ENCODE measurements at regions not wholly inside any gene's neighbourhood (a gene's known extent, or its start where the extent isn't known, plus 50 kb on each side); places are given as distances from the start of the nearest gene placed in this dataset.

DNA sequence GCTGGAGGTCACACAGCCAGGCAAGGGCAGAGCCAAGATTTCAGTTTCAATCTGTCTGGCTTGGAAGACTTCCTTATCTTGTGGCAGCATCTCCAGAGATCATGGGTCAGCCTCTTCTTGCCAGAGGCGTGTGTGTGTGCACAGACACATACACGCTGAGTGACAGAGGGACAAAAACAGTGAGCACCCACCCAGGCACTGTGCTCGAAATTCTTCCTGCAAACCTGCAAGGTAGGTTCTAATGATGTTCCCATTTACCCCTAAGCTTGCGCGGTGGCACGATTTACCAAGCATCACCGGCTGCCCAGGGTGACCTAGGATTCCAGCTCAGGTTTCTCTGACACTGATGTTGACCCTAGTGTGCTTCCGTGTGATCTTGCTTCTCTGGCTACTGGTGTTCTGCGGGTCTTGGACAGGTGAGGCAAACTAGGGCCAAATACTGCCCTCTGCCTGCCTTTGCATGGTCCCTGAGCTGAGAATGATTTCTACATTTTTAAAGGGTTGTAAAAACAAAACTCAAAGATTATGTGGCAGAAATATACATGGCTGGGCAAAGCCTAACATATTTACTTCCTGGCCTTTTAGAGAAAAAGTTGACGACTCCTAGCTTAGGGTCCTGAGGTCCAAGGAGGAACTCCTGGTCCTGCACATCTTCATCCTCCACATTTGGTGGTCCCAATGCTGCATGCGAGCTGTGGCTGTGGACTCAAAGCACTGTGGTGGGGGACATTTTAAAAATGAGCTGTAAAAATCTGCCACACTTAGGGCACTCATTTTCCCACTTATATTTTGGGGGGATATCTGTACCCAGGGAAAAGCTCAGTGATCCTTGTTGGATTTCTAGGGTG, 268.5 kb downstream of the RPS24 start:
- TF ChIP-seq, protein P1, sequence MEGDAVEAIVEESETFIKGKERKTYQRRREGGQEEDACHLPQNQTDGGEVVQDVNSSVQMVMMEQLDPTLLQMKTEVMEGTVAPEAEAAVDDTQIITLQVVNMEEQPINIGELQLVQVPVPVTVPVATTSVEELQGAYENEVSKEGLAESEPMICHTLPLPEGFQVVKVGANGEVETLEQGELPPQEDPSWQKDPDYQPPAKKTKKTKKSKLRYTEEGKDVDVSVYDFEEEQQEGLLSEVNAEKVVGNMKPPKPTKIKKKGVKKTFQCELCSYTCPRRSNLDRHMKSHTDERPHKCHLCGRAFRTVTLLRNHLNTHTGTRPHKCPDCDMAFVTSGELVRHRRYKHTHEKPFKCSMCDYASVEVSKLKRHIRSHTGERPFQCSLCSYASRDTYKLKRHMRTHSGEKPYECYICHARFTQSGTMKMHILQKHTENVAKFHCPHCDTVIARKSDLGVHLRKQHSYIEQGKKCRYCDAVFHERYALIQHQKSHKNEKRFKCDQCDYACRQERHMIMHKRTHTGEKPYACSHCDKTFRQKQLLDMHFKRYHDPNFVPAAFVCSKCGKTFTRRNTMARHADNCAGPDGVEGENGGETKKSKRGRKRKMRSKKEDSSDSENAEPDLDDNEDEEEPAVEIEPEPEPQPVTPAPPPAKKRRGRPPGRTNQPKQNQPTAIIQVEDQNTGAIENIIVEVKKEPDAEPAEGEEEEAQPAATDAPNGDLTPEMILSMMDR (conservative IDR thresholded peaks at IDR 0.05; ENCODE audit: low read depth, low read length) = peak; percentile 45
- peak overlapping the region; percentile 72 for H3K4me3 ChIP-seq (ENCODE audit: low read depth, low read length)
- DNase-seq (ENCODE audit: low read depth) = no peak

DNA sequence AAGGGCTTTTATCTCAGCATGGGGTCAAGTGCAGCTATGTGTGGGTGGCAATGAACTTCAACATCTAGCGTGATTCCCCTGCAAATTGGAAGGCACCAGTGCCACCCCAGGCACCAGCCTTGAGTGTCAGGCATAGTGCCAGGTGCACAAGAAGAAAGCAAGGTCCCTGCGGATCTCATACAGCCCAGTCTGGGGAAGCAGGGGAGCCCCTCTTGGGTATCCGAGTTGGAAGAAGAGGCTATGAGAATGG, 269.0 kb downstream of the RPS24 start:
- no peak for DNase-seq (ENCODE audit: low read depth)
- H3K4me3 ChIP-seq (ENCODE audit: low read depth, low read length) = peak overlapping the region; percentile 72
- TF ChIP-seq, protein P1 (conservative IDR thresholded peaks at IDR 0.05; ENCODE audit: low read depth, low read length) = no peak

DNA sequence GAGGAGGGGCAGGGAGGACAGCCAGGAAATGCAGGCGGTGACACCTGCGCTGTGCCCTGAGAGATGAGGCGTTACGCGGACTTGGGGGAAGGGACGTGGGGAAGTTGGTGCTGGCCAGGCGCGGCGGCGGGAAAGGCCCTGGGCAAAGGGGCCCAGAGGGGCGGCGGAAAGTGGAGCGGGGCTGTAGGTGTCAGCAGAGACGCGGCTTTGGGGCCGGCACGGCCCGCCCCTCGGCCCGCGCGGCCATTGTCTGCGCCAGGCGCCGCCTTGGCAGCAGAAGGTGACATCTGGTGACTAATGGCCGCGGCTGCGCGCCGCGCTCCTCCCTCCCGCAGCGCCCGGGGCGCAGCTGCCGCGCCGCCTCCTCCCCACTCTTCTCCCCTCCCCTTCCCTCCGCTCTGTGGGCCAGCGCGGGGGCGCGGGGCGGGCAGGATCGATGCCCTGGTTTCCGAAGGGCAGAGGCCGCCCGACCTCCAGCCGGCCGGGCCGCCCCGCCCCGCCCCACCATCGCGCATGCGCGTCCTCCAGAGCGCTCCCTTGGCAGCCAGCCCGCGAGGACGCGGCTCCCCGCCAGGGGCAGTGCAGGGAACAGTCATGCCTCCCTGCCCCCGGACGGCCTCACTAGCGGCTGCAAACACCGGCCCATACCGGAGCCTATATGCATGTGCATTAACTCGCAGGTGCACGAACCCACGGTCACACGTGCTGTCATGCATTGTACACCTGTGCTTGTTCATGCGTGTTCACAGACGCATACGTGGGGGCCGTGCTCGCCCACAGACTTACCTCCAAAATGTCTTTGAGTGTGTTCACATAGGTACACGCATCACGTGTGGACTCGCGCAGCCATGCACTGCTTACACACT, 269.6 kb downstream of the RPS24 start:
- peak overlapping the region; percentile 72 for H3K4me3 ChIP-seq (ENCODE audit: low read depth, low read length)
- no peak for DNase-seq (ENCODE audit: low read depth)
- TF ChIP-seq, protein P1 (conservative IDR thresholded peaks at IDR 0.05; ENCODE audit: low read depth, low read length) = peak; percentile 63

DNA sequence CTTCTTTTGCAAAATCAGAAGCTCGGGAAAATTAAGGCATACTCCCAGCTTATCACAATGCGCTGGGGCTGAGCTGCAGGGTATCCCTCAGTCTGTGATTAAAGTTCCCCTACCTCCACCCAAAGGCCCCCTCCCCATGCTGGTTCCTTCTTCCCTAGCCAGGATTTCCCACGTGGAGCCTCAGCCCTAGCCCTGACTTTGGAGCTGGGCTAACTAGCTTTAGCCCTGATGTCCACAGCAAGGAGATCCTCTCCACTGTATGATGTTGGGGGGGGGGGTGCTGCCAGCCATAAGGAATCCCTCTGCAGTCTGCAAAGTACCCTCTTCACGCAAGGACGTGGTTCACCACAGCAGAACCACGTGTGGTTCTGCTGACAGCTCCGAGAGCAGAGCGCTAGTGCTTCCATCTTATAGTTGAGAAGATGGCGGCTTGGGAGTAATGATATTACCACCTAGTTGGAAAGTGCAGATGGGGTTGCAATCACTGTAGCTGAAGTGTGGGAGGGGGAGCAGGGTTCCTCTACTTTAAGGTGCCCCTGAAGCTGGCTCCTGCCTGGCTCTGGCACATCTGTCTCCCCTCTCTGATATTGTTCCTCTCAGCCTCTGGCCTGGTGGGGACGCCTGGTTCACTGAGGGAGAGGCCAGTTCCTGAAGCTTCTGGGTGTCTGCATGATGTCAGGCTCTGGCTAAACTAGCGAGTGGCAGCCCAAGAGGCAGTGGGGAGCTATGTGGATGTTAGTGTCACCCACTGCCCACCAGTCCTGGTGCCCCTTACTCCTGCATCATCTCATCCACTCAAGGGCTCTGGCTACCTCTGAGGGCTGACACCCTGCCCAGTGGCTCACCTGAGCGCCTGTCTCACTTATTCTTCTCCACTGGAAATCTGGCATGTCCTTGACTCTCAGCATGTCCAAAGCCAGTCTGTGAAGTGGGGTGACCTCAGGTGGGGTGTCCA, 270.7 kb downstream of the RPS24 start:
- H3K4me3 ChIP-seq (ENCODE audit: low read depth, low read length) = no peak overlapping the region
- TF ChIP-seq, protein P1 (conservative IDR thresholded peaks at IDR 0.05; ENCODE audit: low read depth, low read length) = no peak
- no peak for DNase-seq (ENCODE audit: low read depth)

DNA sequence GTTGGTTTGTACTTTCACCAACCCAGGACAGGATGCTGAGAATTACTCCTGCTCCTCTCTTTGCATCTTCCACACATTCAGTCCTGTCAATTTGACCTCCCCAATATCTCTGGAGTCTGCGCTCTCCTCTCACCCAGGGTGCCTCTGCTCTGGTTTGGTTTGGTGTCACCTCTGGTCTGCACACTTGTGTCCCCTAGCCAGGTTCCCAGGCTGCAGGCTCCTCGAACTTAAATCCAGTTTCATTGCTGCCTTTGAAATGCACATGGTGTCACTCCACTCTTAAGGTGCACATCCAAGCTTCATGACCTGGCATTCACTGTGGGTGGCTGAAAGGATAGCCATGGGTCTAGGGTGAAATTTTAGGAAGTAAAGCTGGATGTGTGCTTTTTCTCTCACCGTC, 271.6 kb downstream of the RPS24 start:
- TF ChIP-seq, protein P1 (conservative IDR thresholded peaks at IDR 0.05; ENCODE audit: low read depth, low read length) = no peak
- no peak for DNase-seq (ENCODE audit: low read depth)

DNA sequence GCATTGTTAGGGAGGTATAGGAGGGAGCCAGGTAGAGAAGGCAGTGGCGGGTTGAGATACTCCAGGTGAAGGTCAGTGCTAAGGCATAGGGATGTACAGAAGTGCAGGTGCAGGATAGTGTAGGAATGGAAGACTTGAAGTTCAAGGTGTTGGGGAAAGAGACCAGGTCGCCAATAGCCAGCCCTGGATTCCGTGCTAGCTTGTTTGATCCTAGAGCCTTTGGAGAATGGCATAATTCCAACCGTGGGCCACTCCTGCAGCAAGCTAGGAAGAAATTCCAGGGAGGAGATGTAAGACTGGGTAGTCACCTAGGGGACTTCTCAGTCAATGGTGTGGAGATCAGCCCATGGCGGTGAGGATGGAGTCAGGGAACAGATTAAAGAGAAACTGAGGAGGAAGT, 272.7 kb downstream of the RPS24 start:
- no peak overlapping the region for H3K4me3 ChIP-seq (ENCODE audit: low read depth, low read length)
- DNase-seq (ENCODE audit: low read depth) = no peak
- TF ChIP-seq, protein P1 (conservative IDR thresholded peaks at IDR 0.05; ENCODE audit: low read depth, low read length) = no peak

More for the DNA sequence above, 271.6 kb downstream of the RPS24 start:
- H3K4me3 ChIP-seq (ENCODE audit: low read depth, low read length) = no peak overlapping the region

Data from epithelial cell of proximal tubule (primary cell).